Natural killer cell (primary cell): ENCODE measurements at regions not wholly inside any gene's neighbourhood (a gene's known extent, or its start where the extent isn't known, plus 50 kb on each side); places are given as distances from the start of the nearest gene placed in this dataset.

Source experiments
- ATAC-seq, 3 donors: fragments of 150-1000 bp in 2 of 3; fragments of 200-7000 bp in 1 of 3; cut with Tn5 transposase; 1 replicate in 1 of 3; 2 replicates in 2 of 3; pipeline ENCODE4 v1.10.0; 2021; ENCODE audit warnings: mild to moderate bottlenecking in 2 of 3, moderate library complexity in 2 of 3
- DNase-seq, 2 donors: peaks; one replicate each; pipeline versions ENCODE4 v3.0.0 to v3.0.0-alpha.2; 2013 to 2021; ENCODE audit warnings: mixed read lengths in 1 of 2
- H3K27ac ChIP-seq: one replicate; pipeline ENCODE4 v1.5.1; 2013; ENCODE audit warnings: mild to moderate bottlenecking, low read length
- H3K27me3 ChIP-seq: one replicate; pipeline ENCODE4 v1.6.1; 2013; ENCODE audit warnings: low read length; ENCODE audit not compliant: control insufficient read depth, insufficient read depth
- H3K36me3 ChIP-seq: one replicate; pipeline ENCODE4 v1.6.1; 2013; ENCODE audit warnings: low read length; ENCODE audit not compliant: control insufficient read depth, insufficient read depth
- H3K4me1 ChIP-seq: one replicate; pipeline ENCODE4 v1.6.1; 2013; ENCODE audit warnings: low read length; ENCODE audit not compliant: control insufficient read depth, insufficient read depth
- H3K4me3 ChIP-seq: one replicate; pipeline ENCODE4 v1.5.1; 2013; ENCODE audit warnings: low read length
- H3K9me3 ChIP-seq: one replicate; pipeline ENCODE4 v1.6.1; 2013; ENCODE audit warnings: low read length; ENCODE audit not compliant: control insufficient read depth, insufficient read depth
- H3K27ac Mint-ChIP-seq, 2 donors: one replicate each; pipeline ENCODE4 v1.8.0; 2022; ENCODE audit warnings: mild to moderate bottlenecking in 2 of 2, mixed read lengths in 2 of 2, moderate library complexity in 1 of 2
- H3K27me3 Mint-ChIP-seq, 2 donors: one replicate each; pipeline ENCODE4 v1.8.0; 2022; ENCODE audit warnings: low read depth in 2 of 2, mixed read lengths in 2 of 2
- H3K36me3 Mint-ChIP-seq: one replicate; pipeline ENCODE4 v1.8.0; 2022; ENCODE audit warnings: mixed read lengths
- H3K4me1 Mint-ChIP-seq, 2 donors: one replicate each; pipeline ENCODE4 v1.8.0; 2022; ENCODE audit warnings: mixed read lengths in 2 of 2
- H3K4me3 Mint-ChIP-seq: one replicate; pipeline ENCODE4 v1.8.0; 2022; ENCODE audit warnings: mild to moderate bottlenecking, moderate library complexity, mixed read lengths
- H3K9me3 Mint-ChIP-seq, 2 donors: one replicate each; pipeline ENCODE4 v1.8.0; 2022; ENCODE audit warnings: mixed read lengths in 2 of 2
- CTCF ChIP-seq: fragments of 200-600 bp; IDR thresholded peaks from one replicate; pipeline ENCODE4 v1.8.0; 2022; ENCODE audit warnings: antibody characterized with exemption
- WGBS: methylation state at CpG from one replicate; pipeline ENCODE4 v1.1.7; 2013; ENCODE audit warnings: missing lambda C conversion rate; ENCODE audit not compliant: insufficient coverage; 5-methylcytosine and 5-hydroxymethylcytosine counted together
- intact Hi-C: fragments of 100-400 bp; cut with micrococcal nuclease; formaldehyde crosslinking; loops from one replicate; pipeline ENCODE4 v1.14.2; 2022

GRCh38 chr17:27977751-27978688, 64.5 kb upstream of the NLK start:
- Histone ChIP-seq H3K27me3 (no peaks in the 10 kb centered on the region), H3K4me3 (no peak overlapping the region), H3K4me1 (no peaks in the 10 kb centered on the region), H3K36me3 (no peaks in the 10 kb centered on the region), H3K27ac (no peak overlapping the region), H3K9me3 (no peaks in the 10 kb centered on the region)
- no peaks in the 10 kb centered on the region for H3K36me3 Mint-ChIP-seq
- H3K9me3 Mint-ChIP-seq = no peaks in the 10 kb centered on the region
- H3K4me1 Mint-ChIP-seq = no peaks in the 10 kb centered on the region
- no peak for DNase-seq
- H3K27me3 Mint-ChIP-seq = peaks cover 13 to 16% of the 10 kb centered on the region in 2 donors
- no peak for ATAC-seq
- intact Hi-C loops = no loop called here
- no peak overlapping the region for H3K27ac Mint-ChIP-seq
- whole genome bisulfite sequencing = 77% methylated on average over 5 of the region's 5 CpGs
- H3K4me3 Mint-ChIP-seq = no peak overlapping the region
- TF ChIP-seq CTCF = no peak

GRCh38 chr17:27978689-27979175, 63.7 kb upstream of the NLK start:
- Mint-ChIP-seq H3K27ac (no peak overlapping the region), H3K9me3 (no peaks in the 10 kb centered on the region), H3K36me3 (no peaks in the 10 kb centered on the region), H3K4me1 (no peaks in the 10 kb centered on the region), H3K4me3 (no peak overlapping the region), H3K27me3 (peaks cover 13 to 21% of the 10 kb centered on the region in 2 donors)
- Histone ChIP-seq H3K36me3 (no peaks in the 10 kb centered on the region), H3K27ac (no peak overlapping the region), H3K27me3 (no peaks in the 10 kb centered on the region), H3K4me1 (no peaks in the 10 kb centered on the region), H3K4me3 (no peak overlapping the region), H3K9me3 (no peaks in the 10 kb centered on the region)
- ATAC-seq = no peak
- 86% methylated on average over 5 of the region's 5 CpGs for WGBS
- intact Hi-C loops = no loop called here
- no peak for DNase-seq
- no peak for TF ChIP-seq CTCF

- no peak overlapping the region for H3K4me3 ChIP-seq
- no peaks in the 10 kb centered on the region for H3K36me3 ChIP-seq
- Mint-ChIP-seq H3K36me3 (no peaks in the 10 kb centered on the region), H3K4me3 (no peak overlapping the region), H3K27ac (no peak overlapping the region), H3K27me3 (peaks cover 13 to 32% of the 10 kb centered on the region in 2 donors), H3K9me3 (no peaks in the 10 kb centered on the region), H3K4me1 (no peaks in the 10 kb centered on the region)
- no peak for TF ChIP-seq CTCF
- H3K27ac ChIP-seq = no peak overlapping the region
- H3K4me1 ChIP-seq = no peaks in the 10 kb centered on the region
- no peaks in the 10 kb centered on the region for H3K9me3 ChIP-seq
- 89% methylated on average over 3 of the region's 3 CpGs for WGBS
- ATAC-seq = no peak
- intact Hi-C loops = no loop called here
- H3K27me3 ChIP-seq = no peaks in the 10 kb centered on the region
- no peak for DNase-seq
Measured at GRCh38 chr17:27980043-27980442, 62.4 kb upstream of the NLK start.
